HEK293T (cell line): ENCODE measurements at regions not wholly inside any gene's neighbourhood (a gene's known extent, or its start where the extent isn't known, plus 50 kb on each side); places are given as distances from the start of the nearest gene placed in this dataset.

Experiments
- CTCF ChIA-PET: fragments of 350-600 bp; formaldehyde crosslinking; extraction: SDS; loops from one replicate; lab custom pipeline; 2021; ENCODE audit warnings: antibody characterized with exemption, inconsistent platforms; lab: Yijun Ruan, JAX
- POLR2A ChIA-PET: fragments of 350-600 bp; formaldehyde crosslinking; extraction: SDS; loops from one replicate; lab custom pipeline; 2020; ENCODE audit warnings: antibody characterized with exemption, inconsistent platforms; lab: Yijun Ruan, JAX
- DNase-seq: peaks from one replicate; pipeline ENCODE4 v3.0.0; 2012; ENCODE audit warnings: mixed read lengths; ENCODE audit errors: extremely low spot score
- ARNT ChIP-seq: fragments of 450-650 bp; IDR thresholded peaks from 2 replicates; pipeline ENCODE4 v1.6.1; 2017; ENCODE audit warnings: mild to moderate bottlenecking
- BHLHE40 ChIP-seq: fragments of 450-650 bp; IDR thresholded peaks from 2 replicates; pipeline ENCODE4 v1.6.1; 2016; ENCODE audit warnings: mild to moderate bottlenecking, moderate library complexity, borderline replicate concordance
- CTBP1 ChIP-seq: fragments of 450-650 bp; IDR thresholded peaks from 2 replicates; pipeline ENCODE4 v1.6.1; 2016; ENCODE audit warnings: borderline replicate concordance
- ELF4 ChIP-seq: fragments of 450-650 bp; IDR thresholded peaks from 2 replicates; pipeline ENCODE4 v1.6.1; 2017; ENCODE audit warnings: antibody characterized with exemption
- FOXA1 ChIP-seq: fragments of 450-650 bp; IDR thresholded peaks from 2 replicates; pipeline ENCODE4 v1.6.1; 2016; ENCODE audit warnings: mild to moderate bottlenecking
- FOXK2 ChIP-seq: fragments of 450-650 bp; IDR thresholded peaks from 2 replicates; pipeline ENCODE4 v1.6.1; 2016; ENCODE audit warnings: mild to moderate bottlenecking
- FOXM1 ChIP-seq: fragments of 450-650 bp; IDR thresholded peaks from 2 replicates; pipeline ENCODE4 v1.6.1; 2017; ENCODE audit warnings: mild to moderate bottlenecking, borderline replicate concordance
- HDGF ChIP-seq: fragments of 450-650 bp; IDR thresholded peaks from 2 replicates; pipeline ENCODE4 v1.6.1; 2017; ENCODE audit warnings: antibody characterized with exemption, borderline replicate concordance
- L3MBTL2 ChIP-seq: fragments of 450-650 bp; conservative IDR thresholded peaks from 2 replicates; pipeline ENCODE4 v1.6.1; 2016; ENCODE audit warnings: mild to moderate bottlenecking
- LEF1 ChIP-seq: fragments of 450-650 bp; IDR thresholded peaks from 2 replicates; pipeline ENCODE4 v1.6.1; 2017; ENCODE audit warnings: mild to moderate bottlenecking, borderline replicate concordance
- NFRKB ChIP-seq: fragments of 450-650 bp; IDR thresholded peaks from 2 replicates; pipeline ENCODE4 v1.6.1; 2016; ENCODE audit warnings: mild to moderate bottlenecking, moderate library complexity
- PKNOX1 ChIP-seq: fragments of 450-650 bp; IDR thresholded peaks from 2 replicates; pipeline ENCODE4 v1.6.1; 2016
- SP1 ChIP-seq: fragments of 450-650 bp; IDR thresholded peaks from 2 replicates; pipeline ENCODE4 v1.6.1; 2017
- SUZ12 ChIP-seq: fragments of 450-650 bp; IDR thresholded peaks from 2 replicates; pipeline ENCODE4 v1.6.1; 2016; ENCODE audit warnings: mild to moderate bottlenecking
- TARDBP ChIP-seq: fragments of 450-650 bp; IDR thresholded peaks from 2 replicates; pipeline ENCODE4 v1.6.1; 2016
- ZNF384 ChIP-seq: fragments of 450-650 bp; IDR thresholded peaks from 2 replicates; pipeline ENCODE4 v1.6.1; 2016

- POLR2A ChIA-PET = no interaction called here
- CTCF ChIA-PET = no interaction called here
- DNase-seq = no peak
- no peak for TF ChIP-seq HDGF
- TF ChIP-seq L3MBTL2 = no peak
- TF ChIP-seq CTBP1 = no peak
- no peak for TF ChIP-seq FOXK2
- no peak for TF ChIP-seq BHLHE40
- no peak for TF ChIP-seq FOXM1
- no peak for TF ChIP-seq LEF1
- TF ChIP-seq ZNF384 = no peak
- TF ChIP-seq TARDBP = no peak
- TF ChIP-seq FOXA1 = no peak
- TF ChIP-seq NFRKB = no peak
- no peak for TF ChIP-seq ARNT
Observed at GRCh38 chr16:49020436-49020835, 261.2 kb downstream of the CBLN1 start.

- TF ChIP-seq NFRKB (no peak), FOXK2 (no peak), SUZ12 (no peak), CTBP1 (no peak), TARDBP (no peak), HDGF (no peak), ARNT (no peak), ZNF384 (no peak), L3MBTL2 (no peak), ELF4 (no peak), LEF1 (no peak), SP1 (no peak), FOXA1 (no peak), PKNOX1 (no peak), FOXM1 (no peak), BHLHE40 (no peak)
- ChIA-PET POLR2A (no interaction called here), CTCF (no interaction called here)
- no peak for DNase-seq
Observed at GRCh38 chr16:49019831-49020230, 261.8 kb downstream of the CBLN1 start.

- no peak for DNase-seq
- no peak for TF ChIP-seq TARDBP
- TF ChIP-seq ELF4 = no peak
- TF ChIP-seq CTBP1 = no peak
- TF ChIP-seq PKNOX1 = no peak
- no peak for TF ChIP-seq HDGF
- no peak for TF ChIP-seq BHLHE40
- no peak for TF ChIP-seq FOXA1
- TF ChIP-seq ARNT = no peak
- TF ChIP-seq NFRKB = no peak
- TF ChIP-seq ZNF384 = no peak
- no peak for TF ChIP-seq FOXK2
- no peak for TF ChIP-seq SUZ12
- no peak for TF ChIP-seq SP1
- TF ChIP-seq L3MBTL2 = no peak
- TF ChIP-seq LEF1 = no peak
- TF ChIP-seq FOXM1 = no peak
- CTCF ChIA-PET = no interaction called here
- POLR2A ChIA-PET = no interaction called here
Observed at GRCh38 chr16:49019081-49019633, 262.5 kb downstream of the CBLN1 start.

GRCh38 chr16:49018259-49018931, 263.2 kb downstream of the CBLN1 start:
- CTCF ChIA-PET = no interaction called here
- POLR2A ChIA-PET = no interaction called here
- TF ChIP-seq ELF4 (no peak), PKNOX1 (no peak)
- DNase-seq = no peak

- CTCF ChIA-PET = no interaction called here
- TF ChIP-seq NFRKB (no peak), HDGF (no peak), L3MBTL2 (no peak), BHLHE40 (no peak), ELF4 (no peak), PKNOX1 (no peak), FOXA1 (no peak)
- POLR2A ChIA-PET = no interaction called here
- no peak for DNase-seq
Observed at GRCh38 chr16:49017501-49017900, 264.1 kb downstream of the CBLN1 start.

GRCh38 chr16:49016461-49016860, 265.2 kb downstream of the CBLN1 start:
- ChIA-PET CTCF (interaction anchor here (0.6 kb wide), 1 partner anchor 1554 kb away, joined by 4 read pairs; no protein-coding TSS in a partner anchor), POLR2A (no interaction called here)
- DNase-seq = no peak
- no peak for TF ChIP-seq ARNT
